Small intestine (tissue), 7 donors: ENCODE measurements at regions not wholly inside any gene's neighbourhood (a gene's known extent, or its start where the extent isn't known, plus 50 kb on each side); places are given as distances from the start of the nearest gene placed in this dataset.

ENCODE experiments used
- DNase-seq, 2 donors: peaks; one replicate each; pipeline versions ENCODE4 v3.0.0 to v3.0.0-alpha.2; 2013
- FAIRE-seq: peaks from 2 replicates; lab custom pipeline; 2012; peaks lifted over from hg19 to GRCh38; lab: Jason Lieb, UNC
- H3K27ac ChIP-seq, 3 donors: one replicate each; pipeline ENCODE4 v1.5.1; 2013; ENCODE audit warnings: low read length in 2 of 3, mild to moderate bottlenecking in 2 of 3, control low read depth in 1 of 3, inconsistent platforms in 1 of 3, low read depth in 1 of 3, moderate library complexity in 1 of 3
- H3K27me3 ChIP-seq, 3 donors: one replicate each; pipeline ENCODE4 v1.6.1; 2013; ENCODE audit warnings: low read length in 3 of 3, inconsistent platforms in 1 of 3; ENCODE audit not compliant: control insufficient read depth in 3 of 3, insufficient read depth in 3 of 3
- H3K36me3 ChIP-seq, 3 donors: one replicate each; pipeline ENCODE4 v1.6.1; 2013; ENCODE audit warnings: low read length in 3 of 3, inconsistent platforms in 1 of 3, low read depth in 1 of 3, mild to moderate bottlenecking in 1 of 3, moderate library complexity in 1 of 3; ENCODE audit not compliant: control insufficient read depth in 3 of 3, insufficient read depth in 2 of 3
- H3K4me1 ChIP-seq, 3 donors: one replicate each; pipeline ENCODE4 v1.6.1; 2013; ENCODE audit warnings: low read length in 2 of 3, inconsistent platforms in 1 of 3, low read depth in 1 of 3, mild to moderate bottlenecking in 1 of 3, moderate library complexity in 1 of 3; ENCODE audit not compliant: control insufficient read depth in 3 of 3, insufficient read depth in 2 of 3
- H3K4me3 ChIP-seq, 3 donors: one replicate each; pipeline ENCODE4 v1.5.1; 2013; ENCODE audit warnings: low read length in 3 of 3, control low read depth in 1 of 3, inconsistent platforms in 1 of 3, low read depth in 1 of 3, mild to moderate bottlenecking in 1 of 3, moderate library complexity in 1 of 3
- H3K9me3 ChIP-seq, 2 donors: one replicate each; pipeline ENCODE4 v1.6.1; 2013; ENCODE audit warnings: low read depth in 1 of 2, low read length in 1 of 2; ENCODE audit not compliant: control insufficient read depth in 2 of 2, insufficient read depth in 1 of 2
- WGBS, 3 donors: extraction: QIAGEN DNeasy Blood & Tissue Kit; methylation state at CpG; one replicate each; pipeline ENCODE4 v1.1.7; 2013; 5-methylcytosine and 5-hydroxymethylcytosine counted together
- donor health status: healthy with polysubstance abuse.
- donor health status: control.
- donor health status: control.
- donor health status: Bipolar disorder and iron deficiency.
- donor health status: healthy.

- WGBS, 3 donors = 68 to 77% (median 72%) methylated on average over 7 of the region's 7 CpGs
- Histone ChIP-seq H3K4me1 (no peaks in the 10 kb centered on the region), H3K27ac (no peak overlapping the region), H3K27me3 (no peaks in the 10 kb centered on the region), H3K4me3 (no peak overlapping the region), H3K36me3 (no peaks in the 10 kb centered on the region), H3K9me3 (no peaks in the 10 kb centered on the region)
- FAIRE-seq (no peak), DNase-seq (no peak)
Observed at GRCh38 chr4:17206829-17207801, 304.8 kb downstream of the QDPR start.

DNA sequence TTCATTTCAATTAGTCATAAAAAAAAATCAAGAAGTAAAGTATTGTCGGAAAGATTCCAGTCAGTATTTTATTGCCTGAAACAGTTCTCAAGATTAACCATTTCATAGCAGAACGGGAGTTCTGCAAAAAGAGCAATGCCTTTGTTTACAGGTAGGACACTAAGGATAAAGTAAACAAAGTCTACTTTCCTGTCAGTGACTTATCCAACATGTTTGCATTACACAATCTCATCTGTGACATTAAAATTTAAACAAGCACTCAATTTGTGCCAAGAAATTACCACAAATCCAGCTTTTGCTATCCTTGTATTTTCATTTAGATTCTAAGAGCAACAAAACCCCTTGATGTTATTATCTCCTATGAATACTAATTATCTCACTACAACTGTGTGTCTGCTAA is 306.5 kb upstream of the LDB2 start:
- Histone ChIP-seq H3K36me3 (no peaks in the 10 kb centered on the region), H3K4me1 (no peaks in the 10 kb centered on the region), H3K27ac (no peak overlapping the region), H3K4me3 (no peak overlapping the region), H3K27me3 (no peaks in the 10 kb centered on the region), H3K9me3 (no peaks in the 10 kb centered on the region)
- FAIRE-seq = no peak
- 9 to 26% (median 24%) methylated on average over 2 of the region's 2 CpGs for WGBS, 3 donors
- DNase-seq = no peak

DNA sequence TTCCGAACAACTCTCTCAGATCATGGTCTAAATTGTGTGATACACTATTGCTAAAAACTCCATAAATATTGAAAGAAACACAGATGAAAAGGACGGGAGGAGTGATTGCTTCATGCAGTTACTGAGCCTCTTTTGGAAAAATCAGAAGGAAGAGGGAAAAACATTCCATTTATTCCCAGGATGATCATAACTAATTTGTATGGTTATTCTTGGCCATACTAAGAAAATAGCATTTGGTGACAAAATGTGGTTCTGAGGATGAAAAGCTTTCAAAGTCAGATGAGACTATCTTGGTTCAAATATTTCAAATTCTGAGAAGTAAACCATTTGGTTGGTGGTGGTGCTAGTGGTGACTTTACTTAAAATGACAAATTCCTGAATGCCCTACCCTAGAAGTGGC is 305.4 kb upstream of the LDB2 start:
- H3K27ac ChIP-seq = no peak overlapping the region
- H3K36me3 ChIP-seq = no peaks in the 10 kb centered on the region
- DNase-seq = no peak
- no peak for FAIRE-seq
- no peak overlapping the region for H3K4me3 ChIP-seq
- H3K4me1 ChIP-seq = no peaks in the 10 kb centered on the region
- no peaks in the 10 kb centered on the region for H3K9me3 ChIP-seq
- no peaks in the 10 kb centered on the region for H3K27me3 ChIP-seq
- WGBS, 3 donors = 65 to 77% (median 74%) methylated on average over 2 of the region's 2 CpGs

- DNase-seq = no peak
- no peak overlapping the region for H3K4me3 ChIP-seq
- no peak for FAIRE-seq
- no peak overlapping the region for H3K27ac ChIP-seq
- WGBS, 3 donors = 89 to 91% (median 89%) methylated on average over 4 of the region's 4 CpGs
- H3K27me3 ChIP-seq = no peaks in the 10 kb centered on the region
- peaks cover 0 to 4% of the 10 kb centered on the region in 2 donors for H3K9me3 ChIP-seq
- H3K4me1 ChIP-seq = no peaks in the 10 kb centered on the region
- no peaks in the 10 kb centered on the region for H3K36me3 ChIP-seq
Observed at GRCh38 chr4:17197070-17197469, 298.6 kb upstream of the LDB2 start.

DNA sequence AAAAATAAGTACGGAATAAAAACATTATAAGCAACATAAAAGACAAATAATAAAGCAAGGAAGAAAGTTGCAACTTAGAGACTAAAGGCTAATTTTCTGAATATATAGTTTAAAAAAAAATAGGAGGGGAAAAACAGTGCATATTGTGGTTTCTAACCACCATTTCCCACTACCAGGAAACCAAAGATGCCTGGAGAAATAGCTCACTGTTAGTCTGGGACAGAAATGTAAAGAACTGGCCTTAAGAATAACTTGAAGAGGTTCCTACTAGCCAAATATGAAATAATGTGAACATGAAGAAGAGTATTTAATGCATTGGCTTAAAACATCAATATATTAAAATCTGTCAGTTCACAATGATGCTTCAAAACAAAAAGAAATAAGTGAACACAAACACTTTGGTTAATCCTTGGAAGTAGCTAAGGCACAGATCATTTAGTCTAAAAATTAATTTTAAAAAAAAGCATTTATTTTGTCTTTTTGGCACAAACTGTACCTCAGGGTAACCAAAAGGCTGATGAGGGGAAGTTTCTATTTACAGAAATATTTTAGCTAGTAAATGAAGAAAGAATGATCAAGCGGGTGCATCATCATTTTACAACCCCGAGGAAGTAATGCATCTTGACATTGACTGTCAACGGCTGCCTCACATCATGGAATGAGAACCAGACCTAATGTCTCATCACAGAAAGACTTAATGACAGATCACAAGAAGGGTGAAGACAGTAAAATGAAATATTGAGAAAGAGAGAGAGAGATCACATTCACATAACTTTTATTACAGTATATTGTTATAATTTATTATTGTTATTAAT is 297.2 kb upstream of the LDB2 start:
- WGBS, 3 donors = 72 to 91% (median 87%) methylated on average over 4 of the region's 4 CpGs
- no peaks in the 10 kb centered on the region for H3K36me3 ChIP-seq
- peaks cover 0 to 4% of the 10 kb centered on the region in 2 donors for H3K9me3 ChIP-seq
- FAIRE-seq (no peak), DNase-seq (no peak)
- H3K4me3 ChIP-seq = no peak overlapping the region
- H3K4me1 ChIP-seq = no peaks in the 10 kb centered on the region
- no peaks in the 10 kb centered on the region for H3K27me3 ChIP-seq
- no peak overlapping the region for H3K27ac ChIP-seq

DNA sequence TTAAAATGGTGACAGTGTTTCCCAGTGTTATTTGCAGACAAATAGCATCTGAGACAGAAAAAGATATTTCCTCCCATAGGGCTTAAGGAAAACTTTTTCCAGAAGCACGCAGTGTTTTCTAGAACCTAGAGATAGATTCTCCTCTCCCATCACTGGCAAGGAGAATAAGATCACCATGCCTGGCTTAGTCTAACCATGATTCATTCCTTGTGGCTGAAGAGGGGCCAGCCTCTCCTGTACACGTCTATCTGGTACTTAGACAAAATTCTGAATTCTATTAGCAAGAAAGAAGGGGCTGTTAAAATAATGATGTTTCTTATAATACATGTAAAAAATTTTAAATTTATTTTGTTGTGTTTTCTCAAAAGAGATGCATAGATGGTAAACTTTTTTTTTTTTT is 296.1 kb upstream of the LDB2 start:
- no peak for DNase-seq
- H3K36me3 ChIP-seq = no peaks in the 10 kb centered on the region
- no peaks in the 10 kb centered on the region for H3K4me1 ChIP-seq
- H3K27ac ChIP-seq = no peak overlapping the region
- whole genome bisulfite sequencing, 3 donors = 48 to 86% (median 78%) methylated on average over 2 of the region's 2 CpGs
- H3K9me3 ChIP-seq = peaks cover 0 to 4% of the 10 kb centered on the region in 2 donors
- H3K27me3 ChIP-seq = no peaks in the 10 kb centered on the region
- no peak for FAIRE-seq
- H3K4me3 ChIP-seq = no peak overlapping the region

GRCh38 chr4:17189759-17190158 is 291.3 kb upstream of the LDB2 start:
- Histone ChIP-seq H3K9me3 (peaks cover 0 to 4% of the 10 kb centered on the region in 2 donors), H3K27me3 (no peaks in the 10 kb centered on the region), H3K4me3 (no peak overlapping the region), H3K4me1 (no peaks in the 10 kb centered on the region), H3K27ac (no peak overlapping the region), H3K36me3 (no peaks in the 10 kb centered on the region)
- no peak for DNase-seq
- FAIRE-seq = no peak
- 71 to 89% (median 75%) methylated on average over 3 of the region's 3 CpGs for WGBS, 3 donors

DNA sequence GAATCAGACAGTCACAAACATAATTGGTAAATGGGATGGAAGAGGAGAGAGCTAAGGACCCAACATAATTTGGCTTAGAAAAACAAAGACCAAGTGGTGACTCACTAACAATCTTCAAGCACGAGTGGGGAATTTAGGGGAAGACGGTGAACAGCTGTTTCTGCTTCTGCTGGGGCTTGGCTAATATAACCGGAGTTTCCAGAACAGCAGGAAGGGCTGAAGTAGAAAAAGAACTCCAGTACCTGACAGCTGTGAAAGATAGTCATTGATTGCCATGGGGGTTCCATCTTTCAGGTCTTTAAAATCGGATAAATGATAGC is 290.9 kb upstream of the LDB2 start:
- H3K4me3 ChIP-seq = no peak overlapping the region
- peak in 1 of 2 donors; percentile 6 for DNase-seq
- H3K36me3 ChIP-seq = no peaks in the 10 kb centered on the region
- H3K27me3 ChIP-seq = no peaks in the 10 kb centered on the region
- 57 to 73% (median 67%) methylated on average over 4 of the region's 4 CpGs for WGBS, 3 donors
- H3K27ac ChIP-seq = no peak overlapping the region
- H3K4me1 ChIP-seq = no peaks in the 10 kb centered on the region
- FAIRE-seq = no peak
- H3K9me3 ChIP-seq = peaks cover 0 to 4% of the 10 kb centered on the region in 2 donors
